ENCODE measurements at regions not wholly inside any gene's neighbourhood (a gene's known extent, or its start where the extent isn't known, plus 50 kb on each side); places are given as distances from the start of the nearest gene placed in this dataset.

DNA sequence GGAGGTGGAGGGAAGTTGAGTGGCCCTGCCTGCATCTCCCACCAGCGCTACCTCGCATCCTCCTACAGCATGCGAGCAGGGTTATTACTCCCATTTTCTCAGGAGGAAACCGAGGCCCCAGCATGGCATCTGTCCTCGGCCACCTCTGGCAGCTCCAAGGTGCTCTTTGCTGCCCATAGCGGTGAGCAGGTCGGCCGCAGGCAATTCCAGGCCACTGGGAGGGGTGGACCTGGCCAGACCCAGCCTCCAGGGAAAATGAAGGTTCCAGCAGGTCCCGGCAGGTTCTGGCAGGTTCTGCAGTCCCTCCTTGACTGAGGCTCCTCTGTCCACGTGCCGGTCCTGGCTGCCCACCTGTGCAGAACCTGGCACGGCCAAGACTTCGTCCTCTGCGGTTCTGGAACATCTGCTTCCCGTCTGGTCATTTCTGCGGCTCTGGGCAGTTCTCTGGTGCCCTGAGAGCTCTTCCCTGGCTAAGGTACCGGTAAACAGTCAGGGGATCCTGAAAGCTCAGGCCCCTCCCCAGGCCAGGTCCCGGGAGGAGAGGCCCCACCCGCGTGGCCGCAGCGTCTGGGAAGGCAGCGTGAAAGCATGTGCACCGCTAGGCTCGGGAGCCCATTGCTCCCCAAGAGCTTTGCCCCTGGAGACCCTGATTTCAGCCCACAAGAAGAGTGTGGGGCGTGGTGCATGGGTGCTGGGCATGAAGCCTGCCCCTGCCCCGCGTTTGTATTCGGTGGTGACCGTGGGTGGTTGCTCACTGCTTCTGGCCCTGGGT is 112.0 kb upstream of the ADRA2C start:
- Mint-ChIP-seq H3K4me3 (no peak overlapping the region), H3K36me3 (no peaks in the 10 kb centered on the region)

GRCh38 chr4:3652586-3652985 is 113.6 kb upstream of the ADRA2C start:
- Mint-ChIP-seq H3K27ac (no peak overlapping the region), H3K4me3 (no peak overlapping the region), H3K9me3 (no peaks in the 10 kb centered on the region), H3K36me3 (no peaks in the 10 kb centered on the region), H3K4me1 (no peaks in the 10 kb centered on the region), H3K27me3 (peaks cover 8% of the 10 kb centered on the region)

More for the DNA sequence above, 112.0 kb upstream of the ADRA2C start:
- H3K27me3 Mint-ChIP-seq: peaks cover 9% of the 10 kb centered on the region
- no peaks in the 10 kb centered on the region for H3K9me3 Mint-ChIP-seq
- H3K4me1 Mint-ChIP-seq: no peaks in the 10 kb centered on the region
- no peak overlapping the region for H3K27ac Mint-ChIP-seq

DNA sequence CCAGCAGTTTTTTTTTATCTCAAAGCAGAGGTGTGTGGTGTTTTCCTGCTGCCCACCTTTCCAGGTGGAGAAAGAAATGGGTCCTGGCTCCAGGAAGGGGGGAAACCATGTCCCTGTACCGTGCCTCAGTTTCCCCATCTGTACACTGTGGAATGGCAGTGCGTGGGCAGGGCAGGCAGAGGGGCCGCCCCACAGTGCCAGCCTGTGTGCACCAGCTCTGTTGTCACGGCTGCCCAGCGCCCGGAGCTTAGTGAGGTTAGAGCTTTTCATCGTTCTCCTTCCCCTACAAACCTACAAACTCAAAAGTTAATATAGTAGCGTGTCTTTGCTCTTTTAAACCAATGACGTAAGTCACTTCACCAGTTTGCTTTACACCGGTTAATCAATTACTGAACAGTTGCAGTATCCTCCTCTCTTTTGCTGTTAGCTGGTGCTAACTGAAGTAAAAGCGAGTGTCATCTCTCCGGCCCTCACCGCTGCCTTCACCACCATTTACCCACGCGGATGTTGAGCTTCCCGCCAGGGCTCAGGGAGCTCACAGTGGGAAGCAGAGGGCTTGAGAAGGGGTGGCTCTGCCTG is 114.8 kb upstream of the ADRA2C start:
- H3K27me3 Mint-ChIP-seq: peaks cover 8% of the 10 kb centered on the region
- H3K4me1 Mint-ChIP-seq: no peaks in the 10 kb centered on the region

DNA sequence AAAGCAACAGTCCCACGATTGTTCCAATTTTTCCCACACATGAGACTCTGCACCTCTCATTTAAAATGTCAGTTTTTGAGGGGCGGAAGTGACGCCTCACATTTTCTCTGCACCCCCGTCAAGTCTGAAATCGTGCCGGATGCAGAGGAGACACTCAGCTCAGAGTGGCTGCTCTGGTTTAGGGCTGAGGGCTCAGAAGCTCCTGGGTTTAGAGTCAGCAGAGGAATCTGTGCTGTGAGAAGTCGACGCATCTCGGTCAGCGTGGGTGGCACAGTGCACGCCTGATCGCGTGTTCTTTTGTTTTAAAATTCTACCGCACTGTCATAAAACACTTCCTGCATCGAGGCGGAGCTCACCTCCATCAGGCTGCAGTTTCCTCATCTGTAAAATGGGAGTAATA is 116.7 kb upstream of the ADRA2C start:
- Mint-ChIP-seq H3K4me1 (no peaks in the 10 kb centered on the region), H3K27me3 (peaks cover 4% of the 10 kb centered on the region), H3K36me3 (no peaks in the 10 kb centered on the region), H3K9me3 (no peaks in the 10 kb centered on the region), H3K4me3 (no peak overlapping the region), H3K27ac (no peak overlapping the region)

More for the DNA sequence above, 114.8 kb upstream of the ADRA2C start:
- Mint-ChIP-seq H3K4me3 (no peak overlapping the region), H3K9me3 (no peaks in the 10 kb centered on the region), H3K27ac (no peak overlapping the region), H3K36me3 (no peaks in the 10 kb centered on the region)

DNA sequence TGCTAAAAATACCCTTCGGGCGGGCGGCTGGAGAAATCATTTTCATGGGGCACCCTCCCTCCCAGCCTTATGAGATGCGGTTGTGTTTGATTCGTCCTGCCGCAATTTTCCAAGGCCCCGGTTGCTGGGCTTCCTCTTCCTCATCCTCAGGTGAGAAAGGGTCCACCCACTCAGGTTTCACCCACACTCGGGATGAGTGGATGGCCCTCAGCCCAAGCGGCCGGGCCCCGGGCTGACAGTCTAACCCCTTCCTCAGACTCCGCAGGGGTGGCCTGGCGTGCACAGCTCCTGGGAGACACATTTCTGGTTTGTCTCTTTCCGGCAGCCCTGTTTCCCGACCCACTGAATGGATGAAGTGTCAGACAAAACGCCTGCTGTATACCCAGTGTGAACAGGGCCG is 116.5 kb upstream of the LRPAP1 start:
- H3K27me3 Mint-ChIP-seq: peaks cover 4% of the 10 kb centered on the region
- H3K36me3 Mint-ChIP-seq: no peaks in the 10 kb centered on the region
- H3K4me1 Mint-ChIP-seq: no peaks in the 10 kb centered on the region
- no peaks in the 10 kb centered on the region for H3K9me3 Mint-ChIP-seq
- no peak overlapping the region for H3K27ac Mint-ChIP-seq
- H3K4me3 Mint-ChIP-seq: no peak overlapping the region

- H3K27me3 Mint-ChIP-seq: peaks cover 4% of the 10 kb centered on the region
- no peak overlapping the region for H3K27ac Mint-ChIP-seq
- no peaks in the 10 kb centered on the region for H3K9me3 Mint-ChIP-seq
- H3K36me3 Mint-ChIP-seq: no peaks in the 10 kb centered on the region
- no peaks in the 10 kb centered on the region for H3K4me1 Mint-ChIP-seq
- no peak overlapping the region for H3K4me3 Mint-ChIP-seq
Observed at GRCh38 chr4:3648195-3648594, 116.0 kb upstream of the LRPAP1 start.

DNA sequence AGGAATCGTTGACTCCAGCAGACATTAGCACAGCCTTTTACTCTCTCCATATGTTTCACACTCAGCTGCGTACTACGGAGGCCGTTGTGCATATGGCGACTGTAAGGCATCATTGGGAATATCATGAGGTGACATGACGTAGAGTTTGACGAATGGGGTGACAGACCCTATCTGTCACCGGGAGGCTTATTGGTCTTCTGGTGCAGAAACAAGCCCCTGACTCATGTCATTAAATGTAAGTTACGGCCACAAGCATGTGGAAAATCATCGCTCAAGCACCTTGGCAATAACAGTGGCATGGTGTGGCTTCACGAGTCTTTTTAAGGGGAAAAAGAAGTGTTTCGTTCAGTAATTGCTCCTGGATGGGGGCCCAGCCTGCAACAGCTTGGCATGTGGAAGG is 115.2 kb upstream of the LRPAP1 start:
- Mint-ChIP-seq H3K9me3 (no peaks in the 10 kb centered on the region), H3K4me3 (no peak overlapping the region), H3K4me1 (no peaks in the 10 kb centered on the region), H3K27ac (no peak overlapping the region), H3K27me3 (peaks cover 4% of the 10 kb centered on the region), H3K36me3 (no peaks in the 10 kb centered on the region)

DNA sequence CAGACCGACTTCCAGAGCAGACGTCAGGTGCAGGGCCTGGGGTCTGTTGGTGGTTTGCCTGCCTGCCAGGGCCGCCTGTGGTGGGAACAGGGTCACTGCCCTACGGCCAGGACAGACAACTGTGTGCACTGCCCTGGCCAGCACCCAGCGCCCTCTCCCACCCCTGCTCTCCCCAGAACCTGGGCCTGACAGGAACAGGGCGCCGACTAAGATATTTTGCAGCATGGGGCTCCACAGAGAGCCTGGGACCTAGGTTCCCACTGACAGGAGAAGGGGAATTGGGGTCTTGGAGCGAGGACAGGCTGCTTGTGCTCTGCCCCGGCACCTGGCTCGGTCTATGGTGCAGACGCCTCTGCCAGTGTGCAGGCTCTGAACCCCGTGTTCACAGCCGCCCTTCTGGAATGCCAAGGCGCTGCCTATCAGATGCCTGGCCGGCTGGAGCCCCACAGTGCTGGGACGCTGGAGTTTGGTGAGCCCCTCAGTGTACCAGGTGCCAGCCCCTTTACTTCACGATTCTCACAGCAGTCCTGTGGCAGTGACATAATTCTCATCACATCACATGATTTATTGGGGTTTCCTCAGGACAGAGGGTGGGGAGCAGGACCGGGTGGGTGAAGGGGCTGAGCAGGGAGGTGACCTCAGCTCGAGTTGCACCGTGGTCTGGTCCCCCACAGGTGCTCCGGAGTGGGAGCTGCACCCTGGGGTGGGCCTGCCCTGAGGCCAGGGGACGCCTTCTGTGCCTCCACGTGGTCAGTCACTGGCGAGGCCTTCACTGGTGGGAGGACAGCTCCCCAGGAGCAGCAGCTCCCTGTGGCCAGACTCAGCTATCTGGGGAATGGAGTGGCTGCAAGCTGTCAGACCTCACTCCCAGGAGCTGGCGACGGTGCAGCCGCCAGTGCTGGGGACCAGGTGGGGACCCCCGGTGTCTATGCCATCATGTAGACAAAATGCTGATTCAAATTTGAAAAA is 113.8 kb upstream of the LRPAP1 start:
- Mint-ChIP-seq H3K4me3 (no peak overlapping the region), H3K27ac (no peak overlapping the region), H3K36me3 (no peaks in the 10 kb centered on the region), H3K4me1 (no peaks in the 10 kb centered on the region), H3K27me3 (peaks cover 4% of the 10 kb centered on the region), H3K9me3 (no peaks in the 10 kb centered on the region)

DNA sequence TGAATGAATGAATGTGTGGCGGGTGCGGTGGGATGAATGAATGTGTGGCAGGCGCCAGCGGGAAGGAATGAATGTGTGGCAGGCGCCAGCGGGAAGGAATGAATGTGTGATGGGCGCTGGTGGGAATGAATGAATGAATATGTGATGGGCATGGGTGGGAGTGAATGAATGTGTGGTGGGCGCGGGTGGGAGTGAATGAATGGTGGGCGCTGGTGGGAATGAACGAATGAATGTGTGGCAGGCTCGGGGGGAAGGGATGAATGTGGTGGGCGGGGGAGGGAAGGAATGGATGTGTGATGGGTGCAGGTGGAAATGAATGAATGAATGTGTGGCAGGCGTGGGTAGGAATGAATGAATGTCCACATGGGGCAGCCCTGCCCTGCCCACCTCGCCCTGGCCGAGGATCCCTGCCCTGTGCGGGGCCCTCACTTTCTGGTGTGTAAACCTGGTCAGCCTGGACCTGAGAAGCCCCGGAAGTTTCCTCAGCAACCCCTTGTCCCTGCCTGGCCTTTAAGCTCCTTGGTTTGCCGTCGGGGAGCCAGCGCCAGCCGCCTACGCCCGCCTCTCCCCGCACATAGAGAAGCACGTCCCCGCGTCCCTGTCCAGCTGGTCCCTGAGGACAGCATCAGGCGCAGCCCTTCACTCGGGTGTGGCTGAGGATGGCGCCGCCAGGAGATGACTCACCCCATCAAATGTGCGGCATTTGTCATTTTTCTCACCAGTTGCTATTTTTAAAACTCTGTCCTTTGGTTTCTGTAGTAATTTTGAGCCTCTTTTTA is 112.8 kb upstream of the LRPAP1 start:
- no peaks in the 10 kb centered on the region for H3K9me3 Mint-ChIP-seq
- peaks cover 2% of the 10 kb centered on the region for H3K27me3 Mint-ChIP-seq
- H3K27ac Mint-ChIP-seq: no peak overlapping the region
- H3K4me3 Mint-ChIP-seq: no peak overlapping the region
- H3K4me1 Mint-ChIP-seq: no peaks in the 10 kb centered on the region
- H3K36me3 Mint-ChIP-seq: no peaks in the 10 kb centered on the region

DNA sequence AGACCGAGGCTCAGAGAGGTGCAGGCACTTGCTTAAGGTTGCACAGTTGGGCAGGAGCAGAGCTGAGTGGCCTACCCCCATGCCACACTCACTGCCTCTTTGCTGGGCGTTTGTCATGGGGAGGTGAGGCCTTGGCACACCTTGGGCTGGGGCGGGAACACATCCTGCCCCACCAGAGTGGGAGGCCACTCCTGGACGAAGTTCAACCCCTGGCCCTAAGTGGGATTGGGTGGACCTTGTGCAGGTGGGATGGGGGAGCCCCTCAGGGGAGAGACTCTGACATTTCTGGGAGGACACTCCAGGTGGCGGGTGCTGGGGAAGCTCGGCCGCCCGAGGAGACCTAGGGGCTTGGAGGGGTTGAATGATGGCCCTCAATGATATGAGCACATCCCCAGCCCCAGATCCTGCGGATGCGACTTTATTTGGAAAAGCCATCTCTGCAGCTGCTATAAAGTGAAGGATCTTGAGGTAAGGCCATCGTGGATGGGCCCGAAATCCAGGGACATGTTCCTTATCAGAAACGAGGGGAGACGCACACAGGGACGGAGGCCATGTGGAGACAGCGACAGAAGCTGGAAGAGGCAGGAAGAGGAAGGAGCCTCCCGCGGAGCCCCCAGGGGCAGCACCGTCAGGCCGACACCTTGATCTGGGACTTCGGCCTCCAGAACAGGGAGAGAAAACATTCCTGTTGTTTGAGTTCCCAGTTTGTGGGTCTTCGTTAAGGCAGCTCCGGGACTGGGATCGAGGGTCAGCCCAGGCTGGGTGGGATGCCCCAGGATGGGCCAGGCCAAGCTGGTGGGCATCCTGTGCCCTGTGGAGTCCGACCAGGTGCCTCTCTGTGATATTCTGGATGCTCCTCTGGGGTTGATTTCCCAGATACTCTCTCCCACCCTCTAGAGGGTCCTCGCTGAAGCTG is 111.6 kb upstream of the LRPAP1 start:
- Mint-ChIP-seq H3K9me3 (no peaks in the 10 kb centered on the region), H3K4me3 (no peak overlapping the region), H3K4me1 (no peaks in the 10 kb centered on the region), H3K27ac (peak overlapping the region; percentile 13), H3K27me3 (peaks cover 4% of the 10 kb centered on the region), H3K36me3 (no peaks in the 10 kb centered on the region)

DNA sequence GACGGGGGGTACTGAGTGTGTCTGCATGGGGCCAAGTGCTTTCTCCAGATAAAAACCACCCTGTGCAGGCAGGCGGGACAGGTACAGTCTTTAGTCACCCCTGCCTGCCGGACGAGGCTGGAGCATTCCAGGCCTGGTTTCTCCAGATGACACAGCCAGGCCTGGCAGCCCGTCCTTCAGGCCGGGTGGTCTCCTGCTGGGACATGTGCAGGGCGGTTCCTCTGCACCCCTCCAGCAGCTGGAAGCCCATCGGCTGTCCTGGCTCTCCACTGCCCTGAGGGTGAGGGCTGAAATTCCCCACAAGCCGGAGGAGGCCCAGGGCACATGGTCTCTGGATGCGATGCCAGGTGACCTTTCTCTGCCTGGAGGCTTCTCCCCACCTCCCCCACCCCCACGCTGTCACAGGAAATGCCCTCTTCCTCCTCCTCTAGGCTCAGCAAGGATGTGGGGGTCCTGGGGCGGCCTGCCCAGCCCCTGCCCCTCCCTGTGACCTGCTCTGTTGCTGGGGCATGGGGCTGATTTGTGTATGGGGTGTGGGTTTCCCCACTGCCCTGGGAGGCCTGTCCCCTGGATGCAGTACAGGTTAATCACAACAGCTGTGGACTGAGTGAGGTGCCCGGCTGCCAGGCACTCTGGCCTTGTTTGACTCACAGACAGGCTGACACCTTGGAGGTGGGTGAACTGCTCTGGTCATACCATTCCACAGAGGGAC is 110.7 kb upstream of the LRPAP1 start:
- Mint-ChIP-seq H3K27me3 (peaks cover 2% of the 10 kb centered on the region), H3K4me1 (no peaks in the 10 kb centered on the region), H3K4me3 (no peak overlapping the region), H3K27ac (no peak overlapping the region), H3K36me3 (no peaks in the 10 kb centered on the region), H3K9me3 (no peaks in the 10 kb centered on the region)

DNA sequence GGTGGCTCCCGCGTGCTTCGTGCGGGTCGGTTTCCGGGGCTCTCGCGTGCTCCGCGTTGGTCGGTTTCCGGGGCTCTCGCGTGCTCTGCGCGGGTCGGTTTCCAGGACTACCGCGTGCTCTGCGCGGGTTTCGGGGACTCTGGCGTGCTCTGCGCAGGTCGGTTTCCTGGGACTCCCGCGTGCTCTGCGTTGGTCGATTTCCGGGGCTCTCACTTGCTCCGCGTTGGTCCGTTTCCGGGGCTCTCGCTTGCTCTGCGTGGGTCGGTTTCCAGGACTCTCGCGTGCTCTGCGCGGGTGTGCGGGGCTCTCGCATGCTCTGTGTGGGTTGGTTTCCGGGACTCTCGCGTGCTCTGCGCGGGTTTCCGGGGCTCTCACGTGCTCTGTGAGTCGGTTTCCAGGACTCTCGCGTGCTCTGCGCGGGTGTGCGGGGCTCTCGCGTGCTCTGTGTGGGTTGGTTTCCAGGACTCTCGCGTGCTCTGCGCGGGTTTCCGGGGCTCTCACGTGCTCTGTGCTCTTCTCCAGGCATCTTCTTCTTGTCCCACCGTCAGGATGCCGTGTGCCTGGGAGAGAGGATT is 109.9 kb upstream of the LRPAP1 start:
- Mint-ChIP-seq H3K9me3 (no peaks in the 10 kb centered on the region), H3K27me3 (peaks cover 2% of the 10 kb centered on the region), H3K4me1 (no peaks in the 10 kb centered on the region), H3K4me3 (no peak overlapping the region), H3K36me3 (no peaks in the 10 kb centered on the region), H3K27ac (no peak overlapping the region)

DNA sequence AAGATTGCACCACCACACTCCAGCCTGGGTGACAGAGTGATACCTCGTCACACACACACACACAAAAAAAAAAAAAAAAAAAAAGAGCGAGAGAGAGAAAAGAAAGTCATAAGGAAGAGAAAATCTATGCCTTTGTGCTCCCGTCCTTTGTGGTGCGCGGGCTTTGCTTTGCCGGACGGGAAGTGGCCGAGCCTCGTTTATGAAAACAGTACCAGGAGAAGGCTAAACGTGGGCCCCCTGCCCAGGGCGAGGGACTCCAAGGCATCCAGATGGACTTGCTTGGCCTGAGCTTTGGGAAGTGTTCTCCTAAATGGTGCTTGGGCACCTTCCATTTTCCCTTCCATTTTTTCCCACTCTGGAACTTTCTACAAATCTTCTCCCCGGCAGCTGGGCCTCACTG is 109.3 kb upstream of the LRPAP1 start:
- Mint-ChIP-seq H3K36me3 (no peaks in the 10 kb centered on the region), H3K9me3 (no peaks in the 10 kb centered on the region), H3K4me1 (no peaks in the 10 kb centered on the region), H3K27ac (no peak overlapping the region), H3K4me3 (no peak overlapping the region), H3K27me3 (peaks cover 3% of the 10 kb centered on the region)

DNA sequence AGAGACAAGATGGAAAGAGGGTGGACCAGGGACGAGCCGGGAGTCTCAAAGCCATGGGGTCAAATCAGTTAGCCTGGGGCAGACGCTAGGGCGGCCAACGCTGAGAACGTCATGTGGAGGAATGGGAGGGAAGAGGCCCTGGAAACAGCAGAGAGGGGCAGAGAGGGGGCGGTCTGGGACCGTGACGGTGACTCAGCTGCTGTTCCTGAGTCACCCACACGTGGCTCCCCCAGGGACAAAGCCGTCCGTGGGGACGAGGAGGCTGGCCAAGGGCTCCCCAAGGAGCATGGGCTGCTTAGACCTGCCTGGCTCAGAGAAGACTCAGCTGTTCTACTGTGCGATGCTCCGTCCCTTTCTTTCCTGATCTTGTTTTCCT is 108.4 kb upstream of the LRPAP1 start:
- no peaks in the 10 kb centered on the region for H3K4me1 Mint-ChIP-seq
- no peaks in the 10 kb centered on the region for H3K36me3 Mint-ChIP-seq
- no peaks in the 10 kb centered on the region for H3K9me3 Mint-ChIP-seq
- H3K27me3 Mint-ChIP-seq: peaks cover 3% of the 10 kb centered on the region
- no peak overlapping the region for H3K27ac Mint-ChIP-seq
- no peak overlapping the region for H3K4me3 Mint-ChIP-seq
